22Rv1 (cell line): ENCODE measurements at regions not wholly inside any gene's neighbourhood (a gene's known extent, or its start where the extent isn't known, plus 50 kb on each side); places are given as distances from the start of the nearest gene placed in this dataset.

ENCODE experiments used
- ZFX ChIP-seq: fragments of 450-650 bp; IDR thresholded peaks from 2 replicates; pipeline ENCODE4 v1.6.1; 2017; ENCODE audit warnings: antibody characterized with exemption, borderline replicate concordance
- TF ChIP-seq, protein P1 (sequence below): fragments of 450-650 bp; IDR thresholded peaks from 2 replicates; pipeline ENCODE4 v1.5.1; 2017; ENCODE audit warnings: mild to moderate bottlenecking

- TF ChIP-seq, protein P1, sequence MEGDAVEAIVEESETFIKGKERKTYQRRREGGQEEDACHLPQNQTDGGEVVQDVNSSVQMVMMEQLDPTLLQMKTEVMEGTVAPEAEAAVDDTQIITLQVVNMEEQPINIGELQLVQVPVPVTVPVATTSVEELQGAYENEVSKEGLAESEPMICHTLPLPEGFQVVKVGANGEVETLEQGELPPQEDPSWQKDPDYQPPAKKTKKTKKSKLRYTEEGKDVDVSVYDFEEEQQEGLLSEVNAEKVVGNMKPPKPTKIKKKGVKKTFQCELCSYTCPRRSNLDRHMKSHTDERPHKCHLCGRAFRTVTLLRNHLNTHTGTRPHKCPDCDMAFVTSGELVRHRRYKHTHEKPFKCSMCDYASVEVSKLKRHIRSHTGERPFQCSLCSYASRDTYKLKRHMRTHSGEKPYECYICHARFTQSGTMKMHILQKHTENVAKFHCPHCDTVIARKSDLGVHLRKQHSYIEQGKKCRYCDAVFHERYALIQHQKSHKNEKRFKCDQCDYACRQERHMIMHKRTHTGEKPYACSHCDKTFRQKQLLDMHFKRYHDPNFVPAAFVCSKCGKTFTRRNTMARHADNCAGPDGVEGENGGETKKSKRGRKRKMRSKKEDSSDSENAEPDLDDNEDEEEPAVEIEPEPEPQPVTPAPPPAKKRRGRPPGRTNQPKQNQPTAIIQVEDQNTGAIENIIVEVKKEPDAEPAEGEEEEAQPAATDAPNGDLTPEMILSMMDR: no peak
- no peak for TF ChIP-seq ZFX
These were observed 239.0 kb upstream of the MKI67 start for GRCh38 chr10:128365156-128365725.
